A673 (cell line): ENCODE measurements at regions not wholly inside any gene's neighbourhood (a gene's known extent, or its start where the extent isn't known, plus 50 kb on each side); places are given as distances from the start of the nearest gene placed in this dataset.
"Not testable (repeated sequence)": the region's sequence is repeated elsewhere in the genome, so short reads cannot be mapped to it uniquely, and the experiment has no call there.

ENCODE experiments used
- BruUV-seq: library from RNA; stranded (reverse); fragments of 400-500 nt; replicated peaks from 2 replicates; lab custom pipeline; 2021; lab: Mats Ljungman, UMichigan
- CTCF ChIA-PET: fragments of 300-600 bp; sonication (Branson Sonifier 250); formaldehyde crosslinking; loops from one replicate; lab custom pipeline; 2022; ENCODE audit warnings: antibody characterized with exemption; lab: Charles Lee
- POLR2A ChIA-PET: fragments of 300-600 bp; sonication (Branson Sonifier 250); formaldehyde crosslinking; loops from one replicate; lab custom pipeline; 2022; ENCODE audit warnings: antibody characterized with exemption; ENCODE audit not compliant: low non-redundant PET; lab: Charles Lee
- DNase-seq: peaks from one replicate; pipeline ENCODE4 v3.0.0-alpha.2; 2015; ENCODE audit warnings: low spot score
- H3K27ac ChIP-seq: fragments of 200-600 bp; sonication (generic); 2 replicates; pipeline ENCODE4 v1.5.1; 2016; ENCODE audit warnings: mixed run types, low read depth, mild to moderate bottlenecking, mixed read lengths, antibody characterized with exemption, low read length; ENCODE audit not compliant: poor library complexity, severe bottlenecking
- H3K27me3 ChIP-seq: fragments of 200-600 bp; sonication (generic); replicated peaks from 2 replicates; pipeline ENCODE4 v1.6.1; 2017; ENCODE audit warnings: mixed run types, low read depth, mild to moderate bottlenecking, mixed read lengths, antibody characterized with exemption, low read length; ENCODE audit not compliant: insufficient read depth, poor library complexity
- H3K36me3 ChIP-seq: fragments of 200-600 bp; sonication (generic); 2 replicates; pipeline ENCODE4 v1.6.1; 2016; ENCODE audit warnings: mixed run types, mild to moderate bottlenecking, mixed read lengths, antibody characterized with exemption, low read length; ENCODE audit not compliant: insufficient read depth, poor library complexity, severe bottlenecking
- H3K4me1 ChIP-seq: fragments of 200-600 bp; sonication (generic); 2 replicates; pipeline ENCODE4 v1.6.1; 2017; ENCODE audit warnings: mixed run types, mild to moderate bottlenecking, mixed read lengths, antibody characterized with exemption, low read length; ENCODE audit not compliant: insufficient read depth, poor library complexity, severe bottlenecking
- H3K4me3 ChIP-seq: fragments of 200-600 bp; sonication (generic); 2 replicates; pipeline ENCODE4 v1.5.1; 2016; ENCODE audit warnings: low read depth, mixed run types, mild to moderate bottlenecking, mixed read lengths, low read length; ENCODE audit not compliant: poor library complexity, severe bottlenecking
- H3K9me3 ChIP-seq: fragments of 200-600 bp; sonication (generic); 2 replicates; pipeline ENCODE4 v1.6.1; 2016; ENCODE audit warnings: mixed run types, low read depth, mild to moderate bottlenecking, mixed read lengths, antibody characterized with exemption, low read length; ENCODE audit not compliant: poor library complexity, severe bottlenecking
- EZH2 ChIP-seq: fragments of 200-600 bp; sonication (generic); IDR thresholded peaks from 2 replicates; pipeline ENCODE4 v1.6.1; 2017; ENCODE audit warnings: borderline replicate concordance, low read depth, mild to moderate bottlenecking, mixed read lengths, antibody characterized with exemption, low read length; ENCODE audit not compliant: poor library complexity, severe bottlenecking
- intact Hi-C: fragments of 100-400 bp; cut with micrococcal nuclease; formaldehyde crosslinking; loops from one replicate; pipeline ENCODE4 v1.10.0; 2022; ENCODE audit not compliant: unreplicated experiment
- TF ChIP-seq, protein P1 (sequence below): fragments of 300-800, 200-600 bp; sonication (generic); conservative IDR thresholded peaks from 2 replicates; pipeline ENCODE4 v1.5.1; 2017; ENCODE audit warnings: low read depth, mild to moderate bottlenecking, antibody characterized with exemption, low read length, moderate library complexity, mixed read lengths

GRCh38 chr15:77944002-77944867 is 133.3 kb downstream of the TBC1D2B start:
- no peaks in the 10 kb centered on the region for H3K9me3 ChIP-seq
- H3K4me3 ChIP-seq: peak overlapping the region; percentile 37
- no peak overlapping the region for H3K27ac ChIP-seq
- H3K4me1 ChIP-seq: no peaks in the 10 kb centered on the region
- peak; percentile 68 for DNase-seq
- intact Hi-C loops: no loop called here
- no peaks in the 10 kb centered on the region for H3K36me3 ChIP-seq
- POLR2A ChIA-PET: no interaction called here
- CTCF ChIA-PET: no interaction called here
- BruUV-seq: no TSS peak
- no peaks in the 10 kb centered on the region for H3K27me3 ChIP-seq
- no peak for TF ChIP-seq EZH2
- TF ChIP-seq, protein P1, sequence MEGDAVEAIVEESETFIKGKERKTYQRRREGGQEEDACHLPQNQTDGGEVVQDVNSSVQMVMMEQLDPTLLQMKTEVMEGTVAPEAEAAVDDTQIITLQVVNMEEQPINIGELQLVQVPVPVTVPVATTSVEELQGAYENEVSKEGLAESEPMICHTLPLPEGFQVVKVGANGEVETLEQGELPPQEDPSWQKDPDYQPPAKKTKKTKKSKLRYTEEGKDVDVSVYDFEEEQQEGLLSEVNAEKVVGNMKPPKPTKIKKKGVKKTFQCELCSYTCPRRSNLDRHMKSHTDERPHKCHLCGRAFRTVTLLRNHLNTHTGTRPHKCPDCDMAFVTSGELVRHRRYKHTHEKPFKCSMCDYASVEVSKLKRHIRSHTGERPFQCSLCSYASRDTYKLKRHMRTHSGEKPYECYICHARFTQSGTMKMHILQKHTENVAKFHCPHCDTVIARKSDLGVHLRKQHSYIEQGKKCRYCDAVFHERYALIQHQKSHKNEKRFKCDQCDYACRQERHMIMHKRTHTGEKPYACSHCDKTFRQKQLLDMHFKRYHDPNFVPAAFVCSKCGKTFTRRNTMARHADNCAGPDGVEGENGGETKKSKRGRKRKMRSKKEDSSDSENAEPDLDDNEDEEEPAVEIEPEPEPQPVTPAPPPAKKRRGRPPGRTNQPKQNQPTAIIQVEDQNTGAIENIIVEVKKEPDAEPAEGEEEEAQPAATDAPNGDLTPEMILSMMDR: no peak

- no peak for TF ChIP-seq EZH2
- TF ChIP-seq, protein P1: no peak
- ChIA-PET CTCF (no interaction called here), POLR2A (no interaction called here)
- DNase-seq: no peak
- no peaks in the 10 kb centered on the region for H3K9me3 ChIP-seq
- H3K4me3 ChIP-seq: no peak overlapping the region
- H3K27ac ChIP-seq: no peak overlapping the region
- BruUV-seq: no TSS peak
- no peaks in the 10 kb centered on the region for H3K36me3 ChIP-seq
- intact Hi-C loops: no loop called here
- H3K4me1 ChIP-seq: no peaks in the 10 kb centered on the region
- no peaks in the 10 kb centered on the region for H3K27me3 ChIP-seq
Measured at GRCh38 chr15:77942611-77943211, 134.8 kb downstream of the TBC1D2B start.

GRCh38 chr15:77941090-77941827 is 136.3 kb downstream of the TBC1D2B start:
- H3K27ac ChIP-seq, POLR2A ChIA-PET, intact Hi-C loops, DNase-seq, H3K36me3 ChIP-seq, H3K4me1 ChIP-seq, CTCF ChIA-PET, H3K9me3 ChIP-seq, H3K4me3 ChIP-seq, BruUV-seq, H3K27me3 ChIP-seq: not testable (repeated sequence)
